Fibroblast of mammary gland (primary cell): ENCODE measurements at regions not wholly inside any gene's neighbourhood (a gene's known extent, or its start where the extent isn't known, plus 50 kb on each side); places are given as distances from the start of the nearest gene placed in this dataset.

Experiments used
- DNase-seq: peaks from one replicate; pipeline ENCODE4 v3.0.0-alpha.2; 2010; ENCODE audit warnings: low read depth
- H3K4me3 ChIP-seq: 2 replicates; pipeline ENCODE4 v1.5.1; 2011; ENCODE audit warnings: low read depth, mild to moderate bottlenecking, low read length, moderate library complexity; ENCODE audit not compliant: control insufficient read depth
- TF ChIP-seq, protein P1 (sequence below): conservative IDR thresholded peaks from 2 replicates; pipeline ENCODE4 v1.5.1; 2011; ENCODE audit warnings: low read depth, low read length, inconsistent platforms; ENCODE audit not compliant: control insufficient read depth, insufficient read depth

DNA sequence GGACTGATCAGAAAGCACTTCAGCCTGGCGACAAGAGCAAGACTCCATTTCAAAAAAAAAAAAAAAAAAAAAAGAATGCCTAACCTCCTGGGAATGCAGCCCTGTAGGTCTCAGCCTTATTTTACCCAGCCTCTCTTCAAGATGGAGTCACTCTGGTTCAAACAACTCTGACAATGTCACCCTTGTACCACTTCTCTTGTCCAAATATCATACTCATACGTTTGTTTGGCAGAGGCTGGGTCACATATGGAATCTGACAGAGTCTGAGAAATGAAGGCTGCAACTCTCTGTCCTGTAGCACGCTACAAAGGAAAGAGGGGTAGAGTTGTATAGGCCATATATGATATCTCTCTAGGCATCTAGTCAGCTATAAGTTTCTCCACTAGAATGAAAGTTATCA lies 58.6 kb upstream of the GSAP start:
- DNase-seq: no peak
- TF ChIP-seq, protein P1, sequence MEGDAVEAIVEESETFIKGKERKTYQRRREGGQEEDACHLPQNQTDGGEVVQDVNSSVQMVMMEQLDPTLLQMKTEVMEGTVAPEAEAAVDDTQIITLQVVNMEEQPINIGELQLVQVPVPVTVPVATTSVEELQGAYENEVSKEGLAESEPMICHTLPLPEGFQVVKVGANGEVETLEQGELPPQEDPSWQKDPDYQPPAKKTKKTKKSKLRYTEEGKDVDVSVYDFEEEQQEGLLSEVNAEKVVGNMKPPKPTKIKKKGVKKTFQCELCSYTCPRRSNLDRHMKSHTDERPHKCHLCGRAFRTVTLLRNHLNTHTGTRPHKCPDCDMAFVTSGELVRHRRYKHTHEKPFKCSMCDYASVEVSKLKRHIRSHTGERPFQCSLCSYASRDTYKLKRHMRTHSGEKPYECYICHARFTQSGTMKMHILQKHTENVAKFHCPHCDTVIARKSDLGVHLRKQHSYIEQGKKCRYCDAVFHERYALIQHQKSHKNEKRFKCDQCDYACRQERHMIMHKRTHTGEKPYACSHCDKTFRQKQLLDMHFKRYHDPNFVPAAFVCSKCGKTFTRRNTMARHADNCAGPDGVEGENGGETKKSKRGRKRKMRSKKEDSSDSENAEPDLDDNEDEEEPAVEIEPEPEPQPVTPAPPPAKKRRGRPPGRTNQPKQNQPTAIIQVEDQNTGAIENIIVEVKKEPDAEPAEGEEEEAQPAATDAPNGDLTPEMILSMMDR: no peak
- no peak overlapping the region for H3K4me3 ChIP-seq

DNA sequence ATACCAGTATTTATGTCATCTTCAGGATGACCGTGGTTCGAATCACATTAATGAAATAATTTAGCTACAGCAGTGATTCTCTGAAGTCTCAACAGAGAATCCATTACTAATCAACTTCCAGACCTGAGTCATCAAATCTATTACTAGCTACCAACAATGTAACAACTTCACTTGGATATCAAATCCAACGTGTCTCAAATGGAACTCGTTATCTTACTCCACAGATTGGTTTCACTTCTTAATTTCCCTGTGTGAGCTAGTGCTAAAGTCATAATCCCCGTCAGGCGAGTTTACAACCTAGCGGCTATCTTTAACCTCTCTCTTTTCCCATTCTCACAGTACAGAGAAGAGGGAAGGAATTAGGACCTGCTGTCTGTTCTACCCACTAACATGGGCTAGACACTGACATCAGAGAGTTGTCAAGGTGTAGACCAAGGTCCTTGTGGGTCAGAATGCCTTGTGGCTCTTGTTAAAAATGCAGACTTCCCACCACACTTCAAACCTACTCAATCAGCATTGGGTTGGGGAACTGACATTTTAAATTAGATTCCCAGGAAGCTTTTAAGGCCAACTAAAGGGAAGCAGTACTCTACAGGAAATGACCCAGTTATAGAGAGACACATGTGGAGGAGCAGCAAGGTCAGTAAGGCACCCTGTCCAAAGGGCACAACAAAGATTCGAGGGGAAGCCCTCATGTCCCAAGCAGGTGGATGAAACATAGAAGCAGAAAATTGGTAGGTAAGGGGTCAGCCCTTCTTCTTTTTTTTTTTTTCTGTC lies 57.3 kb upstream of the GSAP start:
- H3K4me3 ChIP-seq: no peak overlapping the region
- TF ChIP-seq, protein P1: no peak

DNA sequence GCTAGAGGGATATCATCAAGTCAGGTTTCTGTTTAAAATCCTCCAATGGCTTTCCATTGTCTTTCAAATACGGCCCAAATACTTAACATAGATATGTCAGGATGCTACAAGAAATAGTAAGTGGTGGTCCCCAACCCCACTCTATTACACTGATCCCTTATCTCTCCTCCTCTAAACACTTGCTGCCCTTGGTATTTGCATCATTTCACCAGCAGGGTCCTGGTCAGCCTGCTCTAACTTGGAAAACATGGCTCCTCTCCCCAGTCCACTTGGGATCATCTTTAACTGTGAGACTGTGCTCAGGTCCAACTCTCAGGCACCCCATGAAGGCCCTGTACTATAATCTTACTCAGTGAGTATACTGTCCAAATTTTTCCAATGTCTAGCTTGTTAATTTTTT lies 53.8 kb upstream of the GSAP start:
- H3K4me3 ChIP-seq: no peak overlapping the region
- DNase-seq: no peak
- TF ChIP-seq, protein P1: no peak

More for the DNA sequence above, 57.3 kb upstream of the GSAP start:
- peak; percentile 37 for DNase-seq

- DNase-seq: no peak
- TF ChIP-seq, protein P1: no peak
- H3K4me3 ChIP-seq: no peak overlapping the region
Observed at GRCh38 chr7:77467408-77467807, 51.3 kb upstream of the GSAP start.

GRCh38 chr7:77466450-77466849 lies 50.3 kb upstream of the GSAP start:
- DNase-seq: no peak
- TF ChIP-seq, protein P1: no peak
- no peak overlapping the region for H3K4me3 ChIP-seq
